Gastroesophageal sphincter (tissue), 4 donors: ENCODE measurements at regions not wholly inside any gene's neighbourhood (a gene's known extent, or its start where the extent isn't known, plus 50 kb on each side); places are given as distances from the start of the nearest gene placed in this dataset.

Source experiments
- ATAC-seq: fragments of 150-250 bp; one replicate; pipeline ENCODE4 v1.9.1; 2016; ENCODE audit warnings: mild to moderate bottlenecking, moderate library complexity
- H3K27ac ChIP-seq, 4 donors: fragments of 200-600 bp; sonication (generic) in 3 of 4; 1 replicate in 3 of 4; 2 replicates in 1 of 4; pipeline ENCODE4 v1.5.1; 2016 to 2019
- H3K27me3 ChIP-seq: fragments of 200-600 bp; sonication (generic); one replicate; pipeline ENCODE4 v1.5.1; 2019
- H3K36me3 ChIP-seq, 2 donors: fragments of 200-600 bp; sonication (generic); one replicate each; pipeline ENCODE4 v1.5.1; 2019; ENCODE audit warnings: control low read depth in 1 of 2
- H3K4me1 ChIP-seq, 3 donors: fragments of 200-600 bp; sonication (generic); 1 replicate in 2 of 3; 2 replicates in 1 of 3; pipeline ENCODE4 v1.5.1; 2016 to 2019; ENCODE audit warnings: control low read depth in 2 of 3
- H3K4me3 ChIP-seq, 2 donors: fragments of 200-600 bp; sonication (generic); one replicate each; pipeline ENCODE4 v1.5.1; 2019; ENCODE audit warnings: mild to moderate bottlenecking in 1 of 2, moderate library complexity in 1 of 2
- H3K9me3 ChIP-seq, 3 donors: fragments of 200-600 bp; sonication (generic); one replicate each; pipeline ENCODE4 v1.5.1; 2017 to 2019; ENCODE audit warnings: control low read depth in 2 of 3
- EP300 ChIP-seq: sonication (generic); formaldehyde crosslinking; IDR thresholded peaks from one replicate; pipeline ENCODE4 v1.6.1; 2017; ENCODE audit warnings: antibody characterized with exemption, mild to moderate bottlenecking
- POLR2A ChIP-seq, 2 donors: fragments of 450-650 bp; IDR thresholded peaks; one replicate each; pipeline ENCODE4 v1.6.1; 2017; ENCODE audit warnings: antibody characterized with exemption in 2 of 2, mild to moderate bottlenecking in 2 of 2, moderate library complexity in 1 of 2
- POLR2AphosphoS5 ChIP-seq: sonication (generic); formaldehyde crosslinking; IDR thresholded peaks from one replicate; pipeline ENCODE4 v1.6.1; 2017; ENCODE audit warnings: antibody characterized with exemption
- WGBS, 2 donors: methylation state at CpG; one replicate each; pipeline ENCODE4 v1.1.5; 2018; ENCODE audit warnings: low coverage in 1 of 2; 5-methylcytosine and 5-hydroxymethylcytosine counted together
- TF ChIP-seq, protein P1 (sequence below), 4 experiments: fragments of 200-600 bp in 2 of 4; fragments of 450-650 bp in 2 of 4; sonication (generic) in 1 of 4; IDR thresholded peaks; one replicate each; pipeline ENCODE4 v1.5.1; 2017 to 2019; ENCODE audit warnings: antibody characterized with exemption in 4 of 4, mild to moderate bottlenecking in 2 of 4, moderate library complexity in 2 of 4

DNA sequence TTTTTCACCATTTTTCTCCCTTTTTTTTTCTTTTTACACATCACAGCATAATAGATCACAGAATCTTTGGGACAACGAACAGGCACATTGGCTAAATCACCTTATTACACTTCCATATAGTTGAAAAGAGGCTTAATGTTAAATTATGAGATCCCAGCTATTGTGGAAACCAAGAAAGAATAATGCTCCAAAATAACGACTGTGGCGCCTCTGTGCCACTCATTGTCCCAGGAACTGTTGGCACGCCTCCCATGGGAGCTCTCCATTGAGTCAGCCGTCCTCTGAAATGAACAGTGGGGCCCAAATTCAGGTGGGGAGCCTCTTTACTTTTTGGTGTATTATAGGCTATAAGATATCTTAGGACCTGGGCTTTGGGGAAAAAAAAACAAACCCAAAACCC lies 82.2 kb upstream of the NFIB start:
- WGBS, 2 donors = 87 to 89% methylated on average over 5 of the region's 5 CpGs
- TF ChIP-seq POLR2AphosphoS5 (no peak), EP300 (no peak), POLR2A (IDR thresholded peaks at IDR 0.05) (no peak)
- TF ChIP-seq, protein P1, sequence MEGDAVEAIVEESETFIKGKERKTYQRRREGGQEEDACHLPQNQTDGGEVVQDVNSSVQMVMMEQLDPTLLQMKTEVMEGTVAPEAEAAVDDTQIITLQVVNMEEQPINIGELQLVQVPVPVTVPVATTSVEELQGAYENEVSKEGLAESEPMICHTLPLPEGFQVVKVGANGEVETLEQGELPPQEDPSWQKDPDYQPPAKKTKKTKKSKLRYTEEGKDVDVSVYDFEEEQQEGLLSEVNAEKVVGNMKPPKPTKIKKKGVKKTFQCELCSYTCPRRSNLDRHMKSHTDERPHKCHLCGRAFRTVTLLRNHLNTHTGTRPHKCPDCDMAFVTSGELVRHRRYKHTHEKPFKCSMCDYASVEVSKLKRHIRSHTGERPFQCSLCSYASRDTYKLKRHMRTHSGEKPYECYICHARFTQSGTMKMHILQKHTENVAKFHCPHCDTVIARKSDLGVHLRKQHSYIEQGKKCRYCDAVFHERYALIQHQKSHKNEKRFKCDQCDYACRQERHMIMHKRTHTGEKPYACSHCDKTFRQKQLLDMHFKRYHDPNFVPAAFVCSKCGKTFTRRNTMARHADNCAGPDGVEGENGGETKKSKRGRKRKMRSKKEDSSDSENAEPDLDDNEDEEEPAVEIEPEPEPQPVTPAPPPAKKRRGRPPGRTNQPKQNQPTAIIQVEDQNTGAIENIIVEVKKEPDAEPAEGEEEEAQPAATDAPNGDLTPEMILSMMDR (IDR thresholded peaks at IDR 0.05) = no peak
- no peak for ATAC-seq
- Histone ChIP-seq H3K27ac (no peak overlapping the region), H3K9me3 (peaks cover 0 to 9% (median 0%) of the 10 kb centered on the region in 3 donors), H3K36me3 (no peaks in the 10 kb centered on the region), H3K4me1 (no peaks in the 10 kb centered on the region), H3K4me3 (no peak overlapping the region), H3K27me3 (no peaks in the 10 kb centered on the region)

DNA sequence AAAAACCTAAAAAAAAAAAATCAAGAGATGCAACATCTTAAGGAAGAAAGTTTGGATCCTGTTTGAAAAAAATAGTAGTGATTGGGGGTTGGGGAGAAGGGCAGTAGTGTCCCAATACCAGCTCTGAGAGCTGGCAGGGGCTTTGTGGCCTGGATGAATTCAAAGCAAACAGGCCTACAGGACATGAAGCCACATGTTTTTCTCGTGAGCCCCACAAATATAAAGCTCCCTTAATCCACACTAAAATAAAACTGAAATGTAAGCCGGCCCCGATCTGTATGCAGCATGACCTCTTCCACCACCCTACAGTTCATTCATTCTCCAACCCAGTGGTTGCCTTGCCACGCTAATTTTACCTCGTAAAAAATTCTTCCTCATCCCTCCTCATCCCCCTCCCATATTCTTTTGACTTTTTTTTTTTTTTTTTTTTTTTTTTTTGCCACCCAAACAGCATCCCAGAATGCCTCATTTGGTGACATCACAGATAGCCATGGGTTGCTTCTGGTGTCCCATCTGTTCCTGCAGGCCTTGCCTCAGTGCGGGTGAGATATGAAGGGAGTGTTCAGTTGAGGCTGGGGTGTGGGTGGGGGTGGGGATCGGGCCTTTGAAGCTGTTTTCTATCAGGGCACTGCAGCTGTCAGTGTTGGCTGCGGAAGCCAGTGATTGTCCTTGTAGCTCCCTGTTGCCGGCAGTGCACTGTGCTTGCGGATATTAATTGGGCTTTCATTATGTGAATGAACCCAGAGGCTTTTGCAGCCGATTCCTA lies 81.6 kb upstream of the NFIB start:
- 78 to 84% methylated on average over 7 to 11 of the region's 11 CpGs for WGBS, 2 donors
- no peaks in the 10 kb centered on the region for H3K4me1 ChIP-seq

DNA sequence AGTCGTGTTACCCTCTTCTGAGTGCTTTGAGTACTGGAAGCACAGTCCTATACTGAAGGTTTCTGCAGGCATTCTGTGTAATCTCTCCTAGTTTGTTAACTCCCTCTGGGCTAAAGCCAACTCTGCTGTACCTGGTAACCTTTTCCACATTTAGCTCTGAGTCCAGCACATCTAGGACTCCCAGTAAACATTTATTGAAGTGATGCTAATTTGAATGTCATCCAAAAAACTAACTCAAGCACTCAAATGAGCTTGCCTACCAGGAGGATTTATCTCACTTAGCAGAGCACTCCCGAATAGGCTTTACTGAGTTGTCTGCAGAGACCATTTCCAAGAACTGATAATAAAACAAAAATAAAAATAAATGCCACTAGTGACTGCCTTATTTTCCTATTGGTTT lies 79.5 kb upstream of the NFIB start:
- Histone ChIP-seq H3K36me3 (no peaks in the 10 kb centered on the region), H3K27ac (no peak overlapping the region), H3K27me3 (no peaks in the 10 kb centered on the region), H3K9me3 (peaks cover 0 to 12% (median 0%) of the 10 kb centered on the region in 3 donors), H3K4me3 (no peak overlapping the region), H3K4me1 (no peaks in the 10 kb centered on the region)
- TF ChIP-seq EP300 = no peak
- no peak for TF ChIP-seq POLR2A (IDR thresholded peaks at IDR 0.05)
- TF ChIP-seq, protein P1 (IDR thresholded peaks at IDR 0.05) = no peak
- no peak for TF ChIP-seq POLR2AphosphoS5
- WGBS, 2 donors = 55 to 67% methylated on average over 2 of the region's 2 CpGs
- ATAC-seq = no peak

More for the DNA sequence above, 81.6 kb upstream of the NFIB start:
- Histone ChIP-seq H3K9me3 (peaks cover 0 to 12% (median 0%) of the 10 kb centered on the region in 3 donors), H3K4me3 (no peak overlapping the region), H3K27me3 (no peaks in the 10 kb centered on the region), H3K36me3 (no peaks in the 10 kb centered on the region), H3K27ac (no peak overlapping the region)
- TF ChIP-seq EP300 (no peak), POLR2AphosphoS5 (no peak), POLR2A (IDR thresholded peaks at IDR 0.05) (no peak)
- TF ChIP-seq, protein P1 (IDR thresholded peaks at IDR 0.05) = no peak
- ATAC-seq = no peak

DNA sequence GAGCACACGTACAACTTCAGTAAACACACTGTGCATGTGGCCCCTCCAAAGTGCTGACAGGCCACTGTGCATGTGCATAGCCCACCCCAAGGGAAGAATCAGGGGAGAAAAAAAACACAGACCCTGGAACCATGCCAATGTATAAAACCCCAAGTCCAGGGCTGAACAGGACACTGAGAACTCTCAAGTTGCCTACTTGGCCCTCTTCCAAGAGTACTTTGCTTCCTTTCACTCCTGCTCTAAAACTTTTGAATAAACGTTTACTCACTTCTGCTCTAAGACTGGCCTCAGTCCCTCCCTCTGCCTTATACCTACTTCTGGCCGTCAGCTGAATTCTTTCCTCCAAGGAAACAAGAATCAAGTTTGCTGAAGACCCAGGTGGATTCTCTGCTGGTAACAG lies 77.7 kb upstream of the NFIB start:
- Histone ChIP-seq H3K9me3 (peaks cover 0 to 12% (median 0%) of the 10 kb centered on the region in 3 donors), H3K27ac (no peak overlapping the region), H3K27me3 (no peaks in the 10 kb centered on the region), H3K36me3 (no peaks in the 10 kb centered on the region), H3K4me1 (no peaks in the 10 kb centered on the region), H3K4me3 (no peak overlapping the region)
- TF ChIP-seq POLR2A (IDR thresholded peaks at IDR 0.05) (no peak), EP300 (no peak), POLR2AphosphoS5 (no peak)
- TF ChIP-seq, protein P1 (IDR thresholded peaks at IDR 0.05) = no peak
- 48 to 61% methylated on average over 2 of the region's 3 CpGs for WGBS, 2 donors
- no peak for ATAC-seq

DNA sequence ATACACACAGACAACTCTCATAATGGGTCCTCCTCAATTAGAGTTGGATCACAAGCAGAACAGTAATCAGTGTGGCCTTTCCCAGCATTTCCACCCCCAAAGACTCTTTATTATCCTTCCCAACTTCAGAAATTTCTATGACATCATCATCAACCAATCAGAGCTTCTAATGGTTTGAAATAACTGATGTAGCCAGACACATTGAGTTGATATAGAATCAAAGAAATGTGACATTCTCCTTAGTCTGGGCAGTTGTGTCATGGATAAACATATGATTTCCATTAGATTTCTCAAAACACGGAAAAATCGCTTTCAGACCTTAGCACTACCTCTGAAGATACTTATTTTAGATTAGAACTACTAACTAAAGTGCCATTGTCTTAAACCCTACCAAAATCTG lies 75.7 kb upstream of the NFIB start:
- H3K36me3 ChIP-seq = no peaks in the 10 kb centered on the region
- no peaks in the 10 kb centered on the region for H3K4me1 ChIP-seq
- WGBS, 2 donors = 93 to 94% methylated on average over 2 of the region's 2 CpGs
- TF ChIP-seq EP300 = no peak
- TF ChIP-seq POLR2A (IDR thresholded peaks at IDR 0.05) = no peak
- TF ChIP-seq POLR2AphosphoS5 = no peak
- TF ChIP-seq, protein P1 (IDR thresholded peaks at IDR 0.05) = no peak
- H3K27ac ChIP-seq = no peak overlapping the region
- ATAC-seq = no peak
- H3K9me3 ChIP-seq = peaks cover 0 to 12% (median 0%) of the 10 kb centered on the region in 3 donors
- H3K27me3 ChIP-seq = no peaks in the 10 kb centered on the region
- no peak overlapping the region for H3K4me3 ChIP-seq
